HepG2 (cell line): ENCODE measurements at regions not wholly inside any gene's neighbourhood (a gene's known extent, or its start where the extent isn't known, plus 50 kb on each side); places are given as distances from the start of the nearest gene placed in this dataset.
A peak's percentile ranks its signal among the peaks of the same experiment; 100 is the strongest.

Source experiments
- AHDC1 ChIP-seq: sonication (generic); formaldehyde crosslinking; IDR thresholded peaks from 2 replicates; pipeline ENCODE4 v1.5.1; 2020; ENCODE audit warnings: mild to moderate bottlenecking, missing genetic modification reagents, borderline replicate concordance
- ARID5B ChIP-seq: IDR thresholded peaks from 2 replicates; pipeline ENCODE4 v1.4.0; 2020; ENCODE audit warnings: mild to moderate bottlenecking, missing genetic modification reagents
- ATF3 ChIP-seq: sonication (generic); formaldehyde crosslinking; IDR thresholded peaks from 2 replicates; pipeline ENCODE4 v1.4.0; 2020; ENCODE audit warnings: missing genetic modification reagents
- ATF4 ChIP-seq, 2 experiments: fragments of 450-650 bp in 1 of 2; sonication (generic) in 1 of 2; formaldehyde crosslinking; IDR thresholded peaks; 2 replicates each; pipeline versions ENCODE4 v1.5.0 to v1.8.0; 2020 to 2022; ENCODE audit warnings: mild to moderate bottlenecking in 1 of 2, missing genetic modification reagents in 1 of 2
- ATRX ChIP-seq: sonication (generic); formaldehyde crosslinking; IDR thresholded peaks from 2 replicates; pipeline ENCODE4 v1.4.0; 2020; ENCODE audit warnings: missing genetic modification reagents, borderline replicate concordance
- CEBPB ChIP-seq: IDR thresholded peaks from 2 replicates; pipeline ENCODE4 v1.6.1; 2011; ENCODE audit warnings: low read depth, low read length, improper control_type of control experiment, borderline replicate concordance
- FLYWCH1 ChIP-seq: sonication (generic); formaldehyde crosslinking; IDR thresholded peaks from 2 replicates; pipeline ENCODE4 v1.8.1; 2023; ENCODE audit warnings: mild to moderate bottlenecking, missing genetic modification reagents
- MAFK ChIP-seq, 2 experiments: IDR thresholded peaks in 1 of 2; conservative IDR thresholded peaks in 1 of 2; 2 replicates each; pipeline ENCODE4 v1.6.1; 2011; ENCODE audit warnings: improper control_type of control experiment in 2 of 2, low read length in 2 of 2
- MED1 ChIP-seq: sonication (generic); formaldehyde crosslinking; IDR thresholded peaks from 2 replicates; pipeline ENCODE4 v1.4.0; 2020; ENCODE audit warnings: missing genetic modification reagents
- NFRKB ChIP-seq: fragments of 450-650 bp; IDR thresholded peaks from 2 replicates; pipeline ENCODE4 v1.6.1; 2017
- SALL1 ChIP-seq: sonication (generic); formaldehyde crosslinking; IDR thresholded peaks from 2 replicates; pipeline ENCODE4 v1.8.0; 2022; ENCODE audit warnings: mild to moderate bottlenecking, missing genetic modification reagents
- SAP130 ChIP-seq: IDR thresholded peaks from 2 replicates; pipeline ENCODE4 v1.6.1; 2016; ENCODE audit warnings: low read depth
- TEAD3 ChIP-seq: optimal IDR thresholded peaks from 2 replicates; pipeline ENCODE3; 2016; ENCODE audit warnings: borderline replicate concordance
- ZMYM3 ChIP-seq: sonication (generic); formaldehyde crosslinking; IDR thresholded peaks from 2 replicates; pipeline ENCODE4 v1.5.1; 2020; ENCODE audit warnings: mild to moderate bottlenecking, missing genetic modification reagents
- ZNF644 ChIP-seq: IDR thresholded peaks from 2 replicates; pipeline ENCODE4 v1.6.1; 2016; ENCODE audit warnings: low read depth
- ZSCAN5A ChIP-seq: sonication (generic); formaldehyde crosslinking; IDR thresholded peaks from 2 replicates; pipeline ENCODE4 v1.8.0; 2022; ENCODE audit warnings: mild to moderate bottlenecking, missing genetic modification reagents, borderline replicate concordance

- TF ChIP-seq AHDC1 (0 out of 2 replicates have a peak, but pooled peaks have one; percentile 15), MAFK (conservative IDR thresholded peaks at IDR 0.05 in 1 of 2, IDR thresholded peaks at IDR 0.05 in 1 of 2; ENCODE audit: low read length in 2 of 2) (peak; percentile 58 to 69), FLYWCH1 (no peak), MED1 (peak; percentile 63), TEAD3 (CRISPR knock-in tag) (peak; percentile 93), ZMYM3 (CRISPR knock-in tag) (peak; percentile 61), SALL1 (CRISPR knock-in tag) (peak; percentile 60; the same call in 1 of the 2 replicates), CEBPB (peak; percentile 78; the same call in 1 of the 2 replicates), SAP130 (CRISPR knock-in tag) (peak; percentile 28; the same call in 1 of the 2 replicates), NFRKB (no peak), ATRX (CRISPR knock-in tag) (no peak), ARID5B (peak; percentile 60), ATF4 (CRISPR knock-in tag; IDR thresholded peaks at IDR 0.05) (peak in 1 of 2 experiments; percentile 93; a peak in 2 of 4 replicates), ATF3 (CRISPR knock-in tag) (peak; percentile 87), ZSCAN5A (CRISPR knock-in tag) (no peak), ZNF644 (CRISPR knock-in tag) (peak; percentile 46; the same call in 1 of the 2 replicates)
Observed at GRCh38 chr7:130946114-130946513, 212.1 kb upstream of the KLF14 start (continued).
